ENCODE measurements at regions not wholly inside any gene's neighbourhood (a gene's known extent, or its start where the extent isn't known, plus 50 kb on each side); places are given as distances from the start of the nearest gene placed in this dataset.

GRCh38 chr2:239664216-239664810, 263.5 kb upstream of the HDAC4 start:
- Histone ChIP-seq H3K27ac (replicated peaks) (no peak overlapping the region), H3K27me3 (ENCODE audit: insufficient read depth, poor library complexity, severe bottlenecking) (peaks cover 5% of the 10 kb centered on the region), H3K4me3 (replicated peaks; ENCODE audit: insufficient read depth, low read length) (no peak overlapping the region)
- DNase-seq (ENCODE audit: low read depth in 1 of 2, low spot score in 1 of 2): no peak
- TF ChIP-seq POLR2AphosphoS5 (IDR thresholded peaks at IDR 0.05; ENCODE audit: low read depth) (no peak), SPI1 (IDR thresholded peaks at IDR 0.05; ENCODE audit: borderline replicate concordance, low read depth) (no peak)

GRCh38 chr2:239663364-239663924, 262.6 kb upstream of the HDAC4 start:
- H3K27me3 ChIP-seq (ENCODE audit: insufficient read depth, poor library complexity, severe bottlenecking): peaks cover 5% of the 10 kb centered on the region
- no peak for DNase-seq (ENCODE audit: low read depth in 1 of 2, low spot score in 1 of 2)
- no peak for TF ChIP-seq SPI1 (IDR thresholded peaks at IDR 0.05; ENCODE audit: borderline replicate concordance, low read depth)
- no peak for TF ChIP-seq REST (IDR thresholded peaks at IDR 0.05; ENCODE audit: insufficient replicate concordance, low read depth)
- no peak for TF ChIP-seq CTCF (IDR thresholded peaks at IDR 0.05; ENCODE audit: insufficient read depth, low read length)
- TF ChIP-seq GABPA (IDR thresholded peaks at IDR 0.05; ENCODE audit: low read depth): no peak
- no peak for TF ChIP-seq POLR2AphosphoS5 (IDR thresholded peaks at IDR 0.05; ENCODE audit: low read depth)
- no peak overlapping the region for H3K27ac ChIP-seq (replicated peaks)
- no peak overlapping the region for H3K4me3 ChIP-seq (replicated peaks; ENCODE audit: insufficient read depth, low read length)

- H3K27me3 ChIP-seq (ENCODE audit: insufficient read depth, poor library complexity, severe bottlenecking): peaks cover 5% of the 10 kb centered on the region
- TF ChIP-seq CTCF (IDR thresholded peaks at IDR 0.05; ENCODE audit: insufficient read depth, low read length): no peak
- no peak for TF ChIP-seq SPI1 (IDR thresholded peaks at IDR 0.05; ENCODE audit: borderline replicate concordance, low read depth)
- no peak for TF ChIP-seq GABPA (IDR thresholded peaks at IDR 0.05; ENCODE audit: low read depth)
- TF ChIP-seq POLR2AphosphoS5 (IDR thresholded peaks at IDR 0.05; ENCODE audit: low read depth): no peak
- no peak for TF ChIP-seq REST (IDR thresholded peaks at IDR 0.05; ENCODE audit: insufficient replicate concordance, low read depth)
- H3K4me3 ChIP-seq (replicated peaks; ENCODE audit: insufficient read depth, low read length): no peak overlapping the region
- DNase-seq (ENCODE audit: low read depth in 1 of 2, low spot score in 1 of 2): no peak
- no peak overlapping the region for H3K27ac ChIP-seq (replicated peaks)
These were observed 261.7 kb upstream of the HDAC4 start for GRCh38 chr2:239662413-239663120.
